CD4-positive, alpha-beta T cell treated with Interferon alpha-2 for 1 hour (primary cell): ENCODE measurements at regions not wholly inside any gene's neighbourhood (a gene's known extent, or its start where the extent isn't known, plus 50 kb on each side); places are given as distances from the start of the nearest gene placed in this dataset.

Source experiments
- DNase-seq, 2 donors: peaks; one replicate each; pipeline ENCODE4 v3.0.0-alpha.2; 2020 to 2022

DNA sequence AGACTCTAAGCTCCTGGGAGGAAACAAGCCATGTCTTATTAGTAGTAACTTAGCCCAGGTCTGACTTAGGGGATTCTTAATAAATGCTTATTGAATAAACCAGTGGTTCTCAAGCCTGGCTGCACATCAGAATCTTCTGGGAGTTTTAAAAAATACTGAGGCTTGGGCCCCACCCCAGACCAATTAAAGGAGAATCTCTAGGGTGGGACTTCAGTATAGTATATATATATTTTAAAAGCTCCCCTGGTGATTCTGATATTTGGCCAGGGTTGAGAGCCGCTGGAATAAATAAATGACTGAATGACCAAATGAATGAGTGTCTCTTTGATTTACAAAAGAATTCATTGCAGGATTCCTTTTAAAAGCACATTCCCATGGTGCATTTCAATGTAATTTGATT is 151.5 kb upstream of the GSC start:
- no peak for DNase-seq

DNA sequence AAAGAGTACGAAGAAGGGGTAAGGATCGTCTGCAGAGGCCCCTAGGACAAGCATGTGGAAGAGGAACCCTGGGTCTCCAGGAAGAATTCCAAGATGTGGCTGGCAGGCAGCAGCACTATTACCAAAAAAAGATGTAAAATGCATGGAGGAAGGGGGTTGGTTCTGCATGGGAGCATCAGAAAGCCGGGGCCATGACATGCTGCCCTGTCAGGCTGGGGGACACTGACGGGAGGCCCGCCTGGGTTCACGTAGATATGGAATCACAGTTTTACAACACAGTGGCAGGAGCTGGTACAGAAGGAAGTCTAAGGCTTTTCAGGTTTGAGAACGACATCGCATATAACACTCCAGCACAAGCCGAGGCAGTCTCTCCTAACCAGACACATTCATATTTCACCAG is 150.0 kb upstream of the GSC start:
- no peak for DNase-seq

DNA sequence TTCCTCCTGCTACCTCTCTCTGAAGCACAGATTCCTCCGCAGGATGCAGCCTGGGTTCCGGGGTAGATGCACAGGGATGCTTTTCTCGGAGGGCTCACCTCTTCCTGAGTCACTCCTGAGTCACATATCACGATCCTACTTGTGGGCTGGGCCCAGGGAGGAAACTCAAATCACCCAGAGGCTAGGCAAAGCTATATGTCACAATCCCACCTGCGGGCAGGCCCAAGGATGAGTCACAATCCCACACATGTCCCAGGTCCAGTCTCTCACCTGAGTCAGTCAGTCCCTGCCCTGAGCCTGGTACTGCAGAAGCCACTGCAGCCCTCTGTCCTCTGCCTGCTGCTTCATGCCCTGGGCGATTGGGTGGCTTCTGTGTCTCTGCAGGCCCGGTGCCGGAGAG is 149.0 kb upstream of the GSC start:
- no peak for DNase-seq

DNA sequence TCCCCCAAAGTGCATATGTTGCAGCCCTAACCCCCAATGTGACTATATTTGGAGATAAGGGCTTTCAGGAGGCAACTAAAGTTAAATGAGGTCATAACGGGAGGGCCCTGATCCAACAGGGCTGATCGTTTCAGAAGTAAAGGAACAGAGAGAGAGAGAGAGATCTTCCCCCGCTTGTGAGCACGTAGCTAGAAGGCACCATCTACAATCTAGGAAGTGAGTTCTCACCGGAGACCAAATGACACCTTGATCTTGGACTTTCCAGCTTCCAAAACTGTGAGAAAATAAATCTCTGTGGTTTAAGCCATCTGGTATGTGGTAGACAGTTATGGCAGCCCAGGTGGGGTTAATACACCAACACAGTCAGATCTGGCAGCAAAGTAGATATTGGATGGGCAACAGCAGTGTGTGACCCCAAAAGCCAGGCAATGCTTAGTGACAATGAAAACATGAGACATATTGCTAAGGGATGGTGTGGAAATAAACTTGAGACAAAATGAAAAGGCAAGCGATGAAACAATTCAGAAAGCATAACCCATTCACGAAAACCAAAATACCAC is 147.2 kb upstream of the GSC start:
- no peak for DNase-seq

DNA sequence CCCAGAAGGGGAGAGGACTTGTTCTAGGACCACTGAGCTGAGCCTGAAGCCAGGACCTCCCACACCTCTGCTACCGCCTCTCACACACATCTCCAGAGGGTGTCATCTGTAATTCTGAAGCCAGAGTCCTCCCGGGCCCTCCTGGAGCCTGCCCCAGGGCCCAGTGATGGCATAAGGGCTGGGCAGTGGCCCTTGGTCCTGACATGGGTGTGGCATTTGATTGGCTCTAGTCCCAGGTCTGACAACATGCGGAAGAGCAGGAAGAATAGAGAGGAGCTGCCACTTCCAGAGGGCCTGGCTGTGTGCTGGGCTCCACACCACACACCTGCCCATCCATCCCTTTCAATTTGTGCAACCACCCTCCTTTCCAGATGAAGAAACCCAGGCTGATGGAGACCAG is 144.3 kb upstream of the GSC start:
- no peak for DNase-seq

DNA sequence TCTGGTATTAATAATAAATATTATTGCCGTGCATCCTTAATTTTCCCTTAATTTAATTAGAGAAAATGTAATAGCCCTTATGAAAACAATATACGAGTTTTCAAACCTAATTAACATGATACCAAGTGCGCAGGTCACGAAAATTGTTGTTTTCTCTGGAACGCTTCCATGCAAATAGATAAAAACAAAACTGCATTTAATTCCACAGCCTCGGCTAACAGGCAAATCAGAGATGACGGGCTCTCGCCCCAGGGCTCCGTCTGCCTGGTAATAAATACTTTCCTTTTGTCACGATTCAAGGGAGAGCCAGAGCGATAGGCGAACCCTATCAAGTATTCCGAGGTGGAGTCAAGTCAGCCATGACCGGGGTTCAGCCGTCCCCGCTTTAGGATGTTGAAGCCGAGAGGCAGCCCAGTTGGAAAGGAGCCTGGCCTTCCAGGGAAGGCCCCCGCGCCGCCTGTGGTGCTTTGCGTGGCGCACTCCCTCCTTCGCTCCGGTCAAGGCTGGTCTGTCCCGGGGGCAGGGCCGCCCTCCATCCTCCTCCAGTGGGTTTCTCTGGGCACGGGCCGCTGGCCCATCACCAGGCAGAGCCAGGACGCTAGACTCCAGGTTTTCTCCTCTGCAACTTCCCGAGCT is 137.8 kb upstream of the GSC start:
- no peak for DNase-seq

DNA sequence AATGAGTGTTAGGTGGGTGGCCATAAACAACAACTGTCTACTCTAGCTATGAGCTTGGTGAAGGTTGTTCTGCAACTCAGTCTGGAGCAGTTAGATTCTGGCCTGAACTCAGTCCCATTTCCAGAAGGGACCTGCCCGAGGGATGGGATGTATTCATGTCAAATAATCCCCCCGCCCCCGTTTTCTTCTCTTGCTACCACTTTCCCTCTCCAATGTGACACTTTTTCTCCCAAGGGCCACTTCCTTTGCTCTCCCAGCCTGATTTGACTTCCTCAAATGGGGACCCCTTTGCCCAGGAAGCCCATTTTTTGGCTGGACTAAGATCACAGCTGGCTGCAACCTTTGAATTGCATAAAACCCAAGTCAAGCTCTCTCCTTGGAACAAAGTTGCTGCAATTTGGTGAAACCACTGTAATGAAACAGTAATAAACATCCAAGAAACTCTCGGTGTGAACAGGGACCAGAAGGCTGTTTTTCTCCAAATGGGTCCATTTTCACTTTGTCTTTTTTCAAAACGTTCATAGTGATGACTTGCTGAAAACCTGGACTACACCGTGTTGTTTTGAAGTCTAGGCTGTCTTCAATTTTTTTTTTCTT is 137.2 kb upstream of the GSC start:
- DNase-seq, result no peak

DNA sequence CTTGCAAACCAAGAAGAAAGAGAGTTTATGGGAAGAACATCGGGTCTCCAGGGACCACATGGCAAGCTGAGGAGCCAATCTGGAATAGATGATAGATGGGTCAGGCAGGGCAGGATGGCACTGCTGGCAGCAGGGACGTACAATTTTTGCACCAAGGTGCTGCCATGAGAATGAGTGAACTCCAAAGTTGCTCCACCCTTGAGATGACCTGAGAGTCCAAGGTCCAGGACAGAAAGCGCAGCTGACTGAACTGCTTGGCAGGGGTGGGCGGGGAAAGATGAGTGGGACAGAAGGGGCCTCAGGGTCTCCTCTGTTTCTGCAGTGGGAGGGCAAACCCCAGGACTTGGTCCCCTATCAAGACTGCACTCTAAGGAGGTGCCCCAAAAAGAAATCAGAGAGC is 136.7 kb upstream of the GSC start:
- DNase-seq, result no peak

DNA sequence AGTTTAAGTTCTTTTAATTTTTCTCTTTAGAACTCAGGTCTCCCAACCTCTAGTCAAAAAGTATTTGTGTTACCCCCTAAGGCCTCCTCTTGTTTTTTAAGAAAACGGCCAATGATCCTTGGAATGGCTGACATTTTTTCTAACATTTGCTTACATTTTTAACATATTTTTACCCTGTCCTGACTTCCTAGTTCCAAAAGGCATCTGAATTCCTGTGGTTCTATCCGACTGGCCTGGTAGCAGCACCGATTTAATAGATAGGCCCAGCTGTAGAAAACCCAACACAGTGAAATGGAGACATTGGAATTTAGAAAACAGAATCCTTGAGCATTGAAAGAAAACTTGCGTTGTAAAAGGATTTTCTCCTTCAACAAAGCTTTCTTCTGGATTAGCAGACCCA is 134.7 kb upstream of the GSC start:
- DNase-seq, result no peak

DNA sequence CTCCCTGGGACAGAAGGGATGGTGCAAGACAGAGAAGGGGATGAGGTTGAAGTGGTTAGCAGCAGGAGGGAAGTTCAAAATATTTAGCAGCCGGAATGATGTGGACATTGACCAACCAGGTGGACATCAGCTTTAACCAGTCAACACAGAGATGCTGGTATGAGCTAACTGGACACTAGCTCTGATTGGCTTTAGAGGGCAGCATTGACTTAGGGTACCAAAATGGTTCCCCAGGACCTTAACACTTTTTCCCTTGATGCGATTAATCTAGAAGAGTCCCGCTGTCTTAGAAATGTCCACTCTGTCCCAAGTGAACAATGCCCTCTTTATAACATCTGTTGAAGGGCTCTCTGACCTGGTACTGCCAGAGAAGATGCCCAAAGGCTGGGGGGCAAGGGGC is 134.0 kb upstream of the GSC start:
- DNase-seq, result no peak

DNA sequence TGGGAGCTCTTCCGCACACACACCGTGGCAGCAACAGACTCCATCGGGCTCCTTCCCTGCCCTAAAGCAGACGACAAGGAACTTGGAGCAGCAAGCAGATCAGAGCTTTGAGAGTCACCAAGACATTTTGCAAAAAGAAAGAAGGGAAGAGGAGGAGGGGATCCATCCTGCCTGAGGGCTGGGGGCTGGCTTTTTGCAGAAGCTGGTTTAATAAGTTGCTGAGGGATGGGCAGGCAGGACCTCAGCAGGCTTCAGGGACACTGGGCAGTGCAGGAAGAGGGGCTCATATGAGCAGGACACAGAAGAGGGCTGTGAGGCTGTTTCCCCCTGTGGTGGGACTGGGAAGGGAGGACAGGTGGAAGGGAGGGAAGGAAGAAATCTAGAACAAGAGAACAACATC is 133.4 kb upstream of the GSC start:
- no peak for DNase-seq

DNA sequence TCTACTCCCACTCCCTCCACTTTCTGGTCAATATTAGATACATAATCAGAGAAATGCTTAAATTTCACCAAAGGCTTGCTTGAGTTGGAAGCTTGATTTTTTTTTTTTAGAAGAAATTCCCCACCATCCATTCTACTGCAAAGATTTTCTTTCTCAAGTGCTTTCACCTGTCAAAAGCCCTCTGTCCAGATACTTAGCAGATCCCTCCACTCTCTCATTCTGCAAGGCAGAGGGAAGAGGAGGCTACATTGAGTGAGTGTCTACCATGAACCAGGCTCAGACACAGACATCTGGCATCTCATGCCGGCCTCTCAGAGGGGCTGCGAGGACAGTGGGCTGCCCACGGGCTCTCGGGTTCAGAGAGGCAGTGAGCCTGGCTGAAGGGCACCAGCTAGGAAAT is 127.6 kb upstream of the GSC start:
- no peak for DNase-seq

DNA sequence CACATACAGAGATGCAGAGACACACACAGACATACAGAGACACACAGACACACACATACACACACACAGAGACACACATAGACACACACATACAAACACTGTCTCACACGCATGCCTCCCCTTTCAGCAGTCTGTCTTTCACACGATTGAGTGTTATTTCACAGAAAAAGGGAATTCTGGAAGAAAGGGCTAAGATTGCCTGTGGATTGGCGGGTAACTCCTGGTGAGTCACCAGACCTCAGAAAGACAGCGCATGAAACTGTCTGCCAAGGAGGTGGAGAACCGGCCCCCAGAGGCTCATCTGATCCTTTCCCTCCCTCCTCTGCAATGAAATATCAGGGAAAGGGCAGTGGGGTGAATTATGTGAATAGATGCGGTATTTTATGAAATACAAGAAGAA is 127.2 kb upstream of the GSC start:
- no peak for DNase-seq

DNA sequence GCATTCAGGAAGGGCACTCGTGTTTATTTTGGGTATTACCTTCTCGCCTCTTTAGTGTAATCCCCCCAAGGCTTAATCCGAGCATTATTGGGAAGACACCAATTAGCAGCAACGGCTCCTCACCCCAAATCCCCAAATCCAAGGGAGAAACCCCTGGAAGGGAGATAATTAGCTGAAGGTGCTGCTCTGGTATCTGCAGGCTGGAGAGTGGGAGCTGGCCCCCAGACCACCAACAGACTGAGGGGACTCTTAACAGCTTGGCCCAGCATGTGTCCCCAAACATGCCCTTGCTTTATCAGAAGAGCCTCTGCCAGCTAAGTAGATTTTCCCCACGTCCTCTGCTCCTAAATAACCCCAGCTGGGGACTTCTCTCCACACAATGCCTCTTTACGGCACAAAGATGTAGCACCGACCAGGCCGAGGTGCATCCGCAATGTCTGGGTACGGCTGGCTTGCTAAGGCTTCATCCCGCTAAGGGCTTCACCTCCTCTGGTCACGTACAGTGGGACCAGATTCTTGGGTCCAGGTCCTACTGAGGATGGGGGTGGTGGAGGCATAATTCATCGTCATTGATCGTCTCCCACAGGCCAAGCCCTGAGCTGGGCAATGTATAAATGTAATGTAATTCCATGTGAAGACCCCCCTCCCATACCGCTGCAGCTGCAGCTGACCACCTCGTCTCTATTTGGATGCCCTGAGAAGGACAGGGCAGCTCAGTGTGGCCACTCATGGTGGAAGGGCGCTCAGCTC is 123.7 kb upstream of the GSC start:
- no peak for DNase-seq

DNA sequence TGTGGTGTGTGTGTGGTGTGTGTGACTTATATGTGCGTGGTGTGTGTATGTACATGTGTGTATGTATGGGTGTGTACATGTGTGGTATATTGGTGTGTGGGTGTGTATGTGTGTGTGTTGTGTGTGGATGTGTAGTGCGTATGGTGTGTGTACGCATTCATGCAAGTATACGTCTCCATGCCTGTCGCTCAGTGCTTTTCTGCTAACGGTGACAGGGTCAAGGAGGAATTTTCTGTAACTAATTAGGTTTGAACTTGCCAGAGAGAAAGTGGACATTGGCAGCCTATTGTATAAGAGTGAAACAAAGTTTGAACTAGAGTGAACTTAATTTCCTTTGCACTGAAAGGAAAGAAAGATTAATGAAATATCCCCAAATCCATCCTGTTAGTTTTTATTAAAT is 120.9 kb upstream of the GSC start:
- no peak for DNase-seq

DNA sequence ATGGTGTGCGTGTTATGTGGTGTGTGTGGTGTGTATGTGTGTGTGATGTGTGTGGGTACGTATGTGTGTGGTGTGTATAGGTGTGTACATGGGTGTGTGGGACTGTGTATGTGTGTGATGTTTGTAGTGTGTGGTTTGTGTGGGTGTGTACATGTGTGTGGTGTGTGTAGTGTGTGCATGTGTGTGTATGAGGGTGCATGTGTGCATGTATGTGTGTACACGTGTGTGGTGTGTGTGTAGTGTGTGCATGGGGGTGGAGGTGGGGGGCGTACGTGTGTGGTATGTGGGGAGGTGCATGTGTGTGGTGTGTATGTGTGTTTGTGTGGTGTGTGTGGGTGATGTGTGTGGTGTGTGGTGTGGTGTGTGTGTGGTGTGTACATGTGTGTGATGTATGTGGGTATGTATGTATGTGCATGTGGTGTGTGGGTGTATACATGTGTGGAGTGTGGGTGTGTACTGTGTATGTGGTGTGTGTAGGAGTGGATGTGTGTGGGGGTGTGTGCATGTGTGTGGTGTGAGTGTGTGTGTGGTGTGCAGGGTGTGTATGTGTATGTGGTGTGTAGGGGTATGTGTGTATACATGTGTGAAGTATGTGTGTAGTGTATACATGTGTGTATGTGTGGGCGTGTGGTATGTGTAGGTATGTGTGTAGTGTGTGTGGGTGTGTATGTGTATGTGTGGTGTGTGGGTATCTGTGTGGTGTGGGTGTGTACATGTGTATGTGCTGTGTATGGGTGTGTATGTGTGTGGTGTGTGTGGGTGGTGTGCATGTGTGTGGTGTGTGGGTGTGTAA is 119.8 kb upstream of the GSC start:
- no peak for DNase-seq

DNA sequence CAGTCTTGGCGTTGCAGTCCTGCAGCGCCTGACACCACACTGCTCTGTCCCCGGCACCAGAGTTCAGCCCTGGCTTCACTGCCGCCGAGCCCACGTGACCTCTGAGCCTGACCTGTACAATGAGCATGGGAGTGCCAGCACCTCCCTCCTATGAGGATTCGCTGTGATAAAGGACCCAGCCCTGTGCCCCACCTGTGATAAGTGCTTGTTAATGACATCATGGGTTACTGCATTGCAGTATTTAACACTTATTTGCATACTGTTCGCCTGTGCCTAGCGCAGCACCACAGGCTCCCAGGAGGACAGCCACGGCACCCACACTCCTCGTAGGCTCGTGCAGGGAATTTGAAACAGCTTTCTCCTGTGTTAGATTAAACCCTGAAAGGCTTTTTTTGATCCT is 118.2 kb upstream of the GSC start:
- no peak for DNase-seq

DNA sequence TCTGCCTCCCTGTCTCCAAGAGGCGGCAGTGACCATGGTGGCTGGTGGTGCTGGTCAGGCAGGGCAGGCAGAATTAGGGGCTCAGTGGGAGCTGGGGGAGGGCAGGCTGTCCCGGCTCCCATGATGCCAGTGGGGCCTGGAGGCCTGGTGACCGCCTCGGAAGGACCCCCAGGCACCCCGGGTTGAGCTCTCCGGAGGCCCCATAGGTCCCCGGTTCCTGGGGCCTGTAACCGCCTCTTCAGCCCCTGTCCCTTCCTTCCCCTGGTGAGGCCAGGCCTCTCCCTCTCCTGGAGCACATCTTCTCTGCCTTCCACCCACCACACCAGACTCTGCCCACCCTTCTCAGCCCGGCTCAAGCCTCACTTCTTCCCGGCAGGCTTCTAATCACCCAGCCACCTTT is 117.7 kb upstream of the GSC start:
- no peak for DNase-seq

DNA sequence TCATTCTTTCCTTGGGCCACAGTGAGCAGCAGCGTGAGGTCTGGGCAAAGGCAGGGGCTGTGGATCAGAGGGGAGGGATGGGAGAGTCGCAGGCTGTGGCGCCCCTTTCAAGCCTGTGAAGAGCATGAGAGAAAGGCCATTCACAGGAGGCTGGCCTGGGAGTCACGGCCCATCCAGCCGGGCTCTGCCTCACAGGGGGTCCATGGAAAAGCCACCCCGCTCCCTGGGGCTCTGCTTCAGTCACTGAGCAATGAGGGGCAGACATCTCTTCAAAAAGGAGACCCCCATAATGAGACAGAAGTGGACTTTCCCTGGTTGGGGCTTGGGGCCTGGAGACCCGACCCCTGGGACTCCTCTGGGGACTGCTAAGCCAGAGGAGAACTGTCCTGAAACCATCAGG is 117.0 kb upstream of the GSC start:
- no peak for DNase-seq

DNA sequence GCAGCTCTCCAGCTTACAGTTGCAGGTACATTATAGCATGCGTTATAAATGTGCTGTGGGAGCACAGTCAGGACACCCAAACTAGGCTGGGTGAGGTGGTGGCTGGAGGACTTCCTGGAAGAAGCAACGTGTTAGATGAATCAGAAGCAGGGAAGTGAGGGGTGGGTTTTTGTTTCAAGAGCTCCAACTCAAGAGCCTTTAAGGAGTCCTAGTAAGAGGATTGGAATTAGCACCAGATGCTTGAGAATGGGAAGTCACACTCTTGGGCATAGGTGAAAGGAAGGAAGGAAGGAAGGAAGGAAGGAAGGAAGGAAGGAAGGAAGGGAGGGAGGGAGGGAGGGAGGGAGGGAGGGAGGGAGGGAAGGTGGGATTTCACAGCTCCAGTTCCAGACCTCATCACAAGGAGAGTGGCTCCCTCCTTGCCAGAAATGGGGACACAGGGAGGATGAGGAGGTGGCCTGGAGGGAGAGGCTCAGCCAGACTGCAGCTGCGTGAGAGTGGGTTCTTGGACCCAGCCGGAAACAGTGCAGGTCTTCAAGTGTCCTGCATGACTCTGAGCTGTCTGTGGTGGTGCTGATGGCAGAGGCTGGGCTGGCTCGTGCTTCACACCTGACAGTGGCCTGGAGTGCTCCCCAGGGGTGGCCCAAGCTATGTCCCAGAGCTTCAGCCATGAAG is 115.7 kb upstream of the GSC start:
- DNase-seq, result no peak

DNA sequence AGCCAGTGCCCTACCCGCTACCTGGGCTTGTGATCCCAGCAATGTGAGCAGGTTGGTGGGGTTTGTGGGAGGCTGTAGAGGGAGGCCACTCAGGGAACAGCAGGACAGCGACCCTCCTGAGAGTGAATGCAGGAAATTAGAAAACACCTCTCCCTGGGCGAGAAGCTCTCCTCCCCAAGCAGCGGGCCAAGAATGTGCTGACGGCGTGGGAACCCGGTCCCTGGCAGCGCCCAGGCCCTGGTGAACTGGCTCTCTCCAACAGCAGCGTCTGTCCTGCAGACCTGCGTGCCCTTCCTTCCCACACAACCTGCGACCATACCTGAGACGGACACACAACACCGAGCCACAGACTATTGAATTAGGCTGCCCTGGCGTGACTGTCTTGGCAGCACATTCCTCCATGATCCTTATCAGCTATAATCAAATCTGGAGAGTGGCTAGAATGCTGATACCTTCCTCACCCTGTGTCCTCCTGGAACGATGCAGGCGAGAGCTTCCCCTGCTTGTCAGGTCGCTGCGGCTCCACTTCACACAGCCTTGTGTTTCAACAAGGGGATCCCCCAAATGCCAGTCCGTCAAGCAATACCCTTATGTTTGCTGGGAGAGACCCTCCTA is 114.8 kb upstream of the GSC start:
- DNase-seq, result no peak

DNA sequence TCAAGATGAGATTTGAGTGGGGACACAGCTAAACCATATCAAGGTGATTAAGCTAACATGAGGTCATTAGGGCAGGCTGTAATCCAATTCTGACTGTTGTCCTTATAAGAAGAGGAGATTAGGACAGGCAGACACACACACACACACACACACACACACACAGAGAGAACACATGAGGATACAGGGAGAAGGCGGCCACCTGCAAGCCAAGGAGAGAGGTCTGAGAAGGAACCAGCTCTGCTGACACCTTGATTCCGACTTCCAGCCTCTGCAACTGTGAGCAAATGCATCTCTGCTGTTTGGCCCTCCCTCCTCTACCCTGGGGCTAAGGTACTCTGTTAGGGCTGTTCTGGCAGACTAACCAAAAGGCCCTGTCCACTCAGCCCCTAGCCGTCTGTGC is 112.5 kb upstream of the GSC start:
- DNase-seq, result no peak

DNA sequence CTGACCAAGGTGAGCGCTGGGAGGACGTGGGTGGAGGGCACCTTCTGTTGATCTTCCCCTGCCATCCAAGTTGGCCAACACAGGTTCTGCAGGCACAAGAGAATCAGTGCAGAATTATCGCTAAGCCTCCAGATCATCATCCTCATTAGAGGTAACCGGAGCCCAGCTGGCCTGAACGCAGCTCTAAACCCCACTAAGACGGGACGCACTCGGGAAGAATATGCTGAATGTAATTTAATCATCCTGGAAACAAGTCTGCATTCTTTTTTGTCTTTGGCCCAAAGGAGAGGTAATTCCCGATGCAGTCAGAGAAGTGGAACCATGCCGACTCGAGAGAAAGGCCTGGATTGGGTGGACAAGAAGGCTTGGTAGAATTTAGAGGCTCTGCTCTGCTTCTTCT is 111.0 kb upstream of the GSC start:
- no peak for DNase-seq
